Gastroesophageal sphincter (tissue), 4 donors: ENCODE measurements at regions not wholly inside any gene's neighbourhood (a gene's known extent, or its start where the extent isn't known, plus 50 kb on each side); places are given as distances from the start of the nearest gene placed in this dataset.
"Not testable (repeated sequence)": the region's sequence is repeated elsewhere in the genome, so short reads cannot be mapped to it uniquely, and the experiment has no call there.

Experiments used
- ATAC-seq: fragments of 150-250 bp; one replicate; pipeline ENCODE4 v1.9.1; 2016; ENCODE audit warnings: mild to moderate bottlenecking, moderate library complexity
- H3K27ac ChIP-seq, 4 donors: fragments of 200-600 bp; sonication (generic) in 3 of 4; 1 replicate in 3 of 4; 2 replicates in 1 of 4; pipeline ENCODE4 v1.5.1; 2016 to 2019
- H3K27me3 ChIP-seq: fragments of 200-600 bp; sonication (generic); one replicate; pipeline ENCODE4 v1.5.1; 2019
- H3K36me3 ChIP-seq, 2 donors: fragments of 200-600 bp; sonication (generic); one replicate each; pipeline ENCODE4 v1.5.1; 2019; ENCODE audit warnings: control low read depth in 1 of 2
- H3K4me1 ChIP-seq, 3 donors: fragments of 200-600 bp; sonication (generic); 1 replicate in 2 of 3; 2 replicates in 1 of 3; pipeline ENCODE4 v1.5.1; 2016 to 2019; ENCODE audit warnings: control low read depth in 2 of 3
- H3K4me3 ChIP-seq, 2 donors: fragments of 200-600 bp; sonication (generic); one replicate each; pipeline ENCODE4 v1.5.1; 2019; ENCODE audit warnings: mild to moderate bottlenecking in 1 of 2, moderate library complexity in 1 of 2
- H3K9me3 ChIP-seq, 3 donors: fragments of 200-600 bp; sonication (generic); one replicate each; pipeline ENCODE4 v1.5.1; 2017 to 2019; ENCODE audit warnings: control low read depth in 2 of 3
- EP300 ChIP-seq: sonication (generic); formaldehyde crosslinking; IDR thresholded peaks from one replicate; pipeline ENCODE4 v1.6.1; 2017; ENCODE audit warnings: antibody characterized with exemption, mild to moderate bottlenecking
- POLR2A ChIP-seq, 2 donors: fragments of 450-650 bp; IDR thresholded peaks; one replicate each; pipeline ENCODE4 v1.6.1; 2017; ENCODE audit warnings: antibody characterized with exemption in 2 of 2, mild to moderate bottlenecking in 2 of 2, moderate library complexity in 1 of 2
- POLR2AphosphoS5 ChIP-seq: sonication (generic); formaldehyde crosslinking; IDR thresholded peaks from one replicate; pipeline ENCODE4 v1.6.1; 2017; ENCODE audit warnings: antibody characterized with exemption
- WGBS, 2 donors: methylation state at CpG; one replicate each; pipeline ENCODE4 v1.1.5; 2018; ENCODE audit warnings: low coverage in 1 of 2; 5-methylcytosine and 5-hydroxymethylcytosine counted together
- TF ChIP-seq, protein P1 (sequence below), 4 experiments: fragments of 200-600 bp in 2 of 4; fragments of 450-650 bp in 2 of 4; sonication (generic) in 1 of 4; IDR thresholded peaks; one replicate each; pipeline ENCODE4 v1.5.1; 2017 to 2019; ENCODE audit warnings: antibody characterized with exemption in 4 of 4, mild to moderate bottlenecking in 2 of 4, moderate library complexity in 2 of 4

DNA sequence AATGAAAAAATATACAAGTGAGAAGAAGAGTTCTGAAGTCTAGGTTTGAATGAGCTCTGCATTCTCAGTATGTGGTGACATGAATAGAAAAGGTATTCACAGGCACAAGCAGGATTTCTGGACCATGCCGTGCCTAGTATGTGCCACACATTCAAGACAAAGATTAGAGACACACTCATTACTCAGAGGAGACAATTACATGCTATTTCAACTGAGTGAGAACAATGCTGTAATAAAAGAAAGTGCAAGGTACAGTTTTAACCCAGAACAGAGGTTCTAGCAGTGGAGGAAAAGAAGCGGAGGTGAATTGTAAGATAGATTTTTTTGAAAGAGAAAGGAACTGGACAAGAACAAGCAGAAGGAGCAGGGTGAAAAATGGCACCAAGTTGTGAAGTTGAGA is 121.0 kb upstream of the RASGEF1B start:
- TF ChIP-seq POLR2A (IDR thresholded peaks at IDR 0.05), result no peak
- no peak for TF ChIP-seq POLR2AphosphoS5
- Histone ChIP-seq H3K9me3 (no peaks in the 10 kb centered on the region), H3K4me1 (peaks cover 0 to 18% (median 2%) of the 10 kb centered on the region in 3 donors), H3K27ac (no peak overlapping the region), H3K36me3 (no peaks in the 10 kb centered on the region), H3K4me3 (no peak overlapping the region), H3K27me3 (no peaks in the 10 kb centered on the region)
- WGBS, 2 donors, result 80% methylated on average over 1 to 2 of the region's 2 CpGs
- ATAC-seq, result no peak

GRCh38 chr4:81590596-81590995 is 118.9 kb upstream of the RASGEF1B start:
- Histone ChIP-seq H3K9me3 (no peaks in the 10 kb centered on the region), H3K27me3 (no peaks in the 10 kb centered on the region), H3K27ac (no peak overlapping the region), H3K4me3 (no peak overlapping the region), H3K36me3 (no peaks in the 10 kb centered on the region), H3K4me1 (peaks cover 0 to 17% (median 0%) of the 10 kb centered on the region in 3 donors)
- ATAC-seq, result no peak
- WGBS, 2 donors, result 100% methylated on average over 1 of the region's 1 CpG; no CpG with 5 or more reads in 1 of the 2 donors
- no peak for TF ChIP-seq POLR2AphosphoS5
- TF ChIP-seq, protein P1, sequence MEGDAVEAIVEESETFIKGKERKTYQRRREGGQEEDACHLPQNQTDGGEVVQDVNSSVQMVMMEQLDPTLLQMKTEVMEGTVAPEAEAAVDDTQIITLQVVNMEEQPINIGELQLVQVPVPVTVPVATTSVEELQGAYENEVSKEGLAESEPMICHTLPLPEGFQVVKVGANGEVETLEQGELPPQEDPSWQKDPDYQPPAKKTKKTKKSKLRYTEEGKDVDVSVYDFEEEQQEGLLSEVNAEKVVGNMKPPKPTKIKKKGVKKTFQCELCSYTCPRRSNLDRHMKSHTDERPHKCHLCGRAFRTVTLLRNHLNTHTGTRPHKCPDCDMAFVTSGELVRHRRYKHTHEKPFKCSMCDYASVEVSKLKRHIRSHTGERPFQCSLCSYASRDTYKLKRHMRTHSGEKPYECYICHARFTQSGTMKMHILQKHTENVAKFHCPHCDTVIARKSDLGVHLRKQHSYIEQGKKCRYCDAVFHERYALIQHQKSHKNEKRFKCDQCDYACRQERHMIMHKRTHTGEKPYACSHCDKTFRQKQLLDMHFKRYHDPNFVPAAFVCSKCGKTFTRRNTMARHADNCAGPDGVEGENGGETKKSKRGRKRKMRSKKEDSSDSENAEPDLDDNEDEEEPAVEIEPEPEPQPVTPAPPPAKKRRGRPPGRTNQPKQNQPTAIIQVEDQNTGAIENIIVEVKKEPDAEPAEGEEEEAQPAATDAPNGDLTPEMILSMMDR (IDR thresholded peaks at IDR 0.05), result no peak
- TF ChIP-seq POLR2A (IDR thresholded peaks at IDR 0.05), result no peak
- no peak for TF ChIP-seq EP300

- H3K4me1 ChIP-seq, result peaks cover 0 to 6% (median 0%) of the 10 kb centered on the region in 3 donors
- no peaks in the 10 kb centered on the region for H3K36me3 ChIP-seq
- no peak overlapping the region for H3K27ac ChIP-seq
- H3K27me3 ChIP-seq, result no peaks in the 10 kb centered on the region
- no peak overlapping the region for H3K4me3 ChIP-seq
- no peak for ATAC-seq
- TF ChIP-seq POLR2AphosphoS5, result no peak
- TF ChIP-seq EP300, result no peak
- TF ChIP-seq, protein P1 (IDR thresholded peaks at IDR 0.05), result no peak
- TF ChIP-seq POLR2A (IDR thresholded peaks at IDR 0.05), result no peak
- H3K9me3 ChIP-seq, result no peaks in the 10 kb centered on the region
- WGBS, 2 donors, result 63 to 92% methylated on average over 1 of the region's 1 CpG
Measured at GRCh38 chr4:81589262-81589661, 117.6 kb upstream of the RASGEF1B start.

- H3K36me3 ChIP-seq, result no peaks in the 10 kb centered on the region
Measured at GRCh38 chr4:81586706-81587105, 115.0 kb upstream of the RASGEF1B start.

DNA sequence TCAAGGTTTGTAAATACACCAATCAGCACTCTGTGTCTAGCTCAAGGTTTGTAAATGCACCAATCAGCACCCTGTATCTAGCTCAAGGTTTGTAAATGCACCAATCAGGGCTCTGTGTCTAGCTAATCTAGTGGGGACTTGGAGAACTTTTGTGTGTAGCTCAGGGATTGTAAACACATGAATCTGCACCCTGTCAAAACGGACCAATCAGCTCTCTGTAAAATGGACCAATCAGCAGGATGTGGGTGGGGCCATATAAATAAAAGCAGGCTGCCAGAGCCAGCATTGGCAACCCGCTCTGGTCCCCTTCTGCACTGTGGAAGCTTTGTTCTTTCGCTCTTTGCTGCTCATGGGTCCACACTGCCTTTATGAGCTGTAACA is 109.3 kb upstream of the RASGEF1B start:
- not testable (repeated sequence) for H3K27ac ChIP-seq, H3K36me3 ChIP-seq, H3K9me3 ChIP-seq, ATAC-seq, H3K4me1 ChIP-seq, H3K4me3 ChIP-seq, H3K27me3 ChIP-seq
- 60 to 94% methylated on average over 1 to 2 of the region's 3 CpGs for WGBS, 2 donors

More at GRCh38 chr4:81586706-81587105, 115.0 kb upstream of the RASGEF1B start:
- no peak for TF ChIP-seq EP300
- TF ChIP-seq POLR2AphosphoS5, result no peak
- no peak for TF ChIP-seq POLR2A (IDR thresholded peaks at IDR 0.05)
- TF ChIP-seq, protein P1 (IDR thresholded peaks at IDR 0.05), result no peak
- H3K27me3 ChIP-seq, result no peaks in the 10 kb centered on the region
- H3K27ac ChIP-seq, result no peak overlapping the region
- WGBS, 2 donors, result 79 to 92% methylated on average over 2 to 3 of the region's 3 CpGs
- no peaks in the 10 kb centered on the region for H3K9me3 ChIP-seq
- ATAC-seq, result no peak
- H3K4me3 ChIP-seq, result no peak overlapping the region
- peaks cover 0 to 6% (median 0%) of the 10 kb centered on the region in 3 donors for H3K4me1 ChIP-seq

DNA sequence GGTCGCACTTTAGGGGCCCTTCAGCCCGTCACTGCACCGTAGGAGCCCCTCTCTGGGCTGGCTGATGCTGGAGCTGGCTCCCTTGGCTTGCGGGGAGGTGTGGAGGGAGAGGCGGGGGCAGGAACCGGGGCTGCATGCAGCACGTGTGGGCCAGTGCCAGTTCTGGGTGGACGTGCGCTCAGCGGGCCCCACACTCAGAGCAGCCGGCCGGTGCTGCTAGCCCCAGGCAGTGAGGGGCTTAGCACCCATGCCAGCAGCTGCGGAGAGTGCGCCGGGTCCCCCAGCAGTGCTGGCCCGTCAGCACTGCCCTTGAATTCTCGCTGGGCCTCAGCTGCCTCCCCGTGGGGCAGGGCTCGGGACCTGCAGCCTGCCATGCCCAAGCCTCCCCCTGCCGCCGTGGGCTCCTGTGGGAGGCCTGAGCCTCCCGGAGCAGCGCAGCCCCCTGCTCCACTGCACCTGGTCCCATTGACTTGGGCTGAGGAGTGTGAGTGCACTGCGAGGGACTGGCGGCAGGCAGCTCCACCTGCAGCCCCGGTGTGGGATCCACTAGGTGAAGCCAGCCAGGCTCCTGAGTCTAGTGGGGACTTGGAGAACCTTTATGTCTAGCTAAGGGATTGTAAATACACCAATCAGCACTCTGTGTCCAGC is 108.8 kb upstream of the RASGEF1B start:
- no peak overlapping the region for H3K27ac ChIP-seq
- H3K36me3 ChIP-seq, result no peaks in the 10 kb centered on the region
- no peaks in the 10 kb centered on the region for H3K27me3 ChIP-seq
- H3K9me3 ChIP-seq, result peaks cover 0 to 7% (median 0%) of the 10 kb centered on the region in 3 donors
- no peak overlapping the region for H3K4me3 ChIP-seq
- no peak for ATAC-seq
- no peaks in the 10 kb centered on the region for H3K4me1 ChIP-seq
- WGBS, 2 donors, result 100% methylated on average over 1 of the region's 26 CpGs; no CpG with 5 or more reads in 1 of the 2 donors
- TF ChIP-seq POLR2AphosphoS5 (no peak), EP300 (no peak), POLR2A (IDR thresholded peaks at IDR 0.05) (no peak)
- TF ChIP-seq, protein P1 (IDR thresholded peaks at IDR 0.05), result no peak
